BE2C (cell line): ENCODE measurements at regions not wholly inside any gene's neighbourhood (a gene's known extent, or its start where the extent isn't known, plus 50 kb on each side); places are given as distances from the start of the nearest gene placed in this dataset.

Experiments
- DNase-seq: peaks from one replicate; pipeline ENCODE4 v3.0.0-alpha.2; 2020
- H3K27me3 ChIP-seq: fragments of 250-450 bp; sonication (Bioruptor Pico); 2 replicates; pipeline ENCODE4 v1.5.1; 2020; ENCODE audit warnings: mild to moderate bottlenecking
- H3K36me3 ChIP-seq: fragments of 250-450 bp; sonication (Bioruptor Pico); 2 replicates; pipeline ENCODE4 v1.5.1; 2020; ENCODE audit warnings: mild to moderate bottlenecking
- H3K4me1 ChIP-seq: fragments of 250-450 bp; sonication (Bioruptor Pico); 2 replicates; pipeline ENCODE4 v1.5.1; 2020
- H3K4me3 ChIP-seq: 2 replicates; pipeline ENCODE4 v1.5.1; 2011; ENCODE audit warnings: low read depth, low read length
- H3K9me3 ChIP-seq: fragments of 250-450 bp; sonication (Bioruptor Pico); 2 replicates; pipeline ENCODE4 v1.5.1; 2020
- CTCF ChIP-seq: IDR thresholded peaks from 2 replicates; pipeline ENCODE4 v1.5.1; 2012; ENCODE audit warnings: mild to moderate bottlenecking, low read depth, low read length

GRCh38 chr2:138205281-138205680 lies 241.0 kb downstream of the HNMT start:
- H3K4me3 ChIP-seq: no peak overlapping the region
- no peaks in the 10 kb centered on the region for H3K9me3 ChIP-seq
- no peaks in the 10 kb centered on the region for H3K27me3 ChIP-seq
- no peak for TF ChIP-seq CTCF
- no peaks in the 10 kb centered on the region for H3K4me1 ChIP-seq
- H3K36me3 ChIP-seq: no peaks in the 10 kb centered on the region
- DNase-seq: no peak

- no peak for DNase-seq
- Histone ChIP-seq H3K4me3 (no peak overlapping the region), H3K27me3 (no peaks in the 10 kb centered on the region), H3K36me3 (no peaks in the 10 kb centered on the region), H3K9me3 (no peaks in the 10 kb centered on the region), H3K4me1 (no peaks in the 10 kb centered on the region)
- no peak for TF ChIP-seq CTCF
Observed at GRCh38 chr2:138207074-138207930, 243.0 kb downstream of the HNMT start.

- no peaks in the 10 kb centered on the region for H3K9me3 ChIP-seq
- DNase-seq: no peak
- H3K27me3 ChIP-seq: no peaks in the 10 kb centered on the region
- no peak overlapping the region for H3K4me3 ChIP-seq
- no peak for TF ChIP-seq CTCF
- no peaks in the 10 kb centered on the region for H3K4me1 ChIP-seq
- no peaks in the 10 kb centered on the region for H3K36me3 ChIP-seq
Observed at GRCh38 chr2:138209009-138209408, 244.7 kb downstream of the HNMT start.

GRCh38 chr2:138210487-138210886 lies 246.2 kb downstream of the HNMT start:
- Histone ChIP-seq H3K27me3 (no peaks in the 10 kb centered on the region), H3K4me1 (no peaks in the 10 kb centered on the region), H3K36me3 (no peaks in the 10 kb centered on the region), H3K9me3 (no peaks in the 10 kb centered on the region), H3K4me3 (no peak overlapping the region)
- no peak for TF ChIP-seq CTCF
- DNase-seq: no peak

GRCh38 chr2:138212434-138212833 lies 248.2 kb downstream of the HNMT start:
- no peak overlapping the region for H3K4me3 ChIP-seq
- H3K9me3 ChIP-seq: no peaks in the 10 kb centered on the region
- DNase-seq: no peak
- TF ChIP-seq CTCF: no peak
- no peaks in the 10 kb centered on the region for H3K4me1 ChIP-seq
- H3K27me3 ChIP-seq: no peaks in the 10 kb centered on the region
- H3K36me3 ChIP-seq: no peaks in the 10 kb centered on the region

GRCh38 chr2:138213084-138213483 lies 248.8 kb downstream of the HNMT start:
- no peaks in the 10 kb centered on the region for H3K9me3 ChIP-seq
- TF ChIP-seq CTCF: no peak
- no peaks in the 10 kb centered on the region for H3K4me1 ChIP-seq
- no peaks in the 10 kb centered on the region for H3K36me3 ChIP-seq
- no peaks in the 10 kb centered on the region for H3K27me3 ChIP-seq
- H3K4me3 ChIP-seq: no peak overlapping the region
- no peak for DNase-seq
